ENCODE measurements at regions not wholly inside any gene's neighbourhood (a gene's known extent, or its start where the extent isn't known, plus 50 kb on each side); places are given as distances from the start of the nearest gene placed in this dataset.

GRCh38 chr2:20123871-20124594, 72.6 kb upstream of the LAPTM4A start:
- H3K9me3 ChIP-seq (ENCODE audit: control insufficient read depth in 2 of 2, low read length in 2 of 2): no peaks in the 10 kb centered on the region
- Mint-ChIP-seq H3K4me1 (no peaks in the 10 kb centered on the region), H3K27me3 (peaks cover 4% of the 10 kb centered on the region), H3K27ac (no peak overlapping the region), H3K4me3 (no peak overlapping the region), H3K36me3 (no peaks in the 10 kb centered on the region), H3K9me3 (peaks cover 0 to 5% (median 0%) of the 10 kb centered on the region in 7 donors)
- no peak overlapping the region for H3K27ac ChIP-seq (ENCODE audit: insufficient read depth, low read length, poor library complexity, severe bottlenecking)
- no peaks in the 10 kb centered on the region for H3K36me3 ChIP-seq (ENCODE audit: control insufficient read depth, insufficient read depth, low read length)
- H3K27me3 ChIP-seq (ENCODE audit: control insufficient read depth, insufficient read depth, low read length): no peaks in the 10 kb centered on the region
- no peak for DNase-seq
- no peak overlapping the region for H3K4me3 ChIP-seq (ENCODE audit: low read depth, low read length)
- ATAC-seq (ENCODE audit: low read depth in 2 of 2): no peak
- no peaks in the 10 kb centered on the region for H3K4me1 ChIP-seq (ENCODE audit: control insufficient read depth, insufficient read depth, low read length, poor library complexity, severe bottlenecking)

- H3K27ac ChIP-seq (ENCODE audit: insufficient read depth, low read length, poor library complexity, severe bottlenecking): no peak overlapping the region
- Mint-ChIP-seq H3K27ac (no peak overlapping the region), H3K36me3 (no peaks in the 10 kb centered on the region), H3K4me1 (no peaks in the 10 kb centered on the region), H3K4me3 (no peak overlapping the region), H3K9me3 (peaks cover 0 to 5% (median 0%) of the 10 kb centered on the region in 7 donors), H3K27me3 (peaks cover 4% of the 10 kb centered on the region)
- no peak overlapping the region for H3K4me3 ChIP-seq (ENCODE audit: low read depth, low read length)
- no peaks in the 10 kb centered on the region for H3K27me3 ChIP-seq (ENCODE audit: control insufficient read depth, insufficient read depth, low read length)
- no peaks in the 10 kb centered on the region for H3K4me1 ChIP-seq (ENCODE audit: control insufficient read depth, insufficient read depth, low read length, poor library complexity, severe bottlenecking)
- H3K9me3 ChIP-seq (ENCODE audit: control insufficient read depth in 2 of 2, low read length in 2 of 2): no peaks in the 10 kb centered on the region
- ATAC-seq (ENCODE audit: low read depth in 2 of 2): no peak
- DNase-seq: no peak
- H3K36me3 ChIP-seq (ENCODE audit: control insufficient read depth, insufficient read depth, low read length): no peaks in the 10 kb centered on the region
Measured at GRCh38 chr2:20122864-20123263, 71.4 kb upstream of the LAPTM4A start.

GRCh38 chr2:20120569-20121416, 69.4 kb upstream of the LAPTM4A start:
- no peak overlapping the region for H3K27ac ChIP-seq (ENCODE audit: insufficient read depth, low read length, poor library complexity, severe bottlenecking)
- H3K4me3 ChIP-seq (ENCODE audit: low read depth, low read length): no peak overlapping the region
- Mint-ChIP-seq H3K27me3 (peaks cover 4% of the 10 kb centered on the region), H3K9me3 (peaks cover 0 to 7% (median 0%) of the 10 kb centered on the region in 7 donors), H3K4me3 (no peak overlapping the region), H3K4me1 (no peaks in the 10 kb centered on the region), H3K36me3 (no peaks in the 10 kb centered on the region), H3K27ac (no peak overlapping the region)
- H3K27me3 ChIP-seq (ENCODE audit: control insufficient read depth, insufficient read depth, low read length): no peaks in the 10 kb centered on the region
- H3K4me1 ChIP-seq (ENCODE audit: control insufficient read depth, insufficient read depth, low read length, poor library complexity, severe bottlenecking): no peaks in the 10 kb centered on the region
- no peaks in the 10 kb centered on the region for H3K36me3 ChIP-seq (ENCODE audit: control insufficient read depth, insufficient read depth, low read length)
- no peak for ATAC-seq (ENCODE audit: low read depth in 2 of 2)
- no peaks in the 10 kb centered on the region for H3K9me3 ChIP-seq (ENCODE audit: control insufficient read depth in 2 of 2, low read length in 2 of 2)
- no peak for DNase-seq

- H3K36me3 Mint-ChIP-seq: no peaks in the 10 kb centered on the region
- H3K27me3 Mint-ChIP-seq: peaks cover 4% of the 10 kb centered on the region
- DNase-seq (no peak), ATAC-seq (ENCODE audit: low read depth in 2 of 2) (no peak)
- H3K4me3 ChIP-seq (ENCODE audit: low read depth, low read length): no peak overlapping the region
- no peaks in the 10 kb centered on the region for H3K36me3 ChIP-seq (ENCODE audit: control insufficient read depth, insufficient read depth, low read length)
- H3K9me3 ChIP-seq (ENCODE audit: control insufficient read depth in 2 of 2, low read length in 2 of 2): no peaks in the 10 kb centered on the region
- H3K9me3 Mint-ChIP-seq: peaks cover 0 to 5% (median 0%) of the 10 kb centered on the region in 7 donors
- no peaks in the 10 kb centered on the region for H3K27me3 ChIP-seq (ENCODE audit: control insufficient read depth, insufficient read depth, low read length)
- H3K27ac Mint-ChIP-seq: no peak overlapping the region
- no peaks in the 10 kb centered on the region for H3K4me1 ChIP-seq (ENCODE audit: control insufficient read depth, insufficient read depth, low read length, poor library complexity, severe bottlenecking)
- no peak overlapping the region for H3K4me3 Mint-ChIP-seq
- H3K27ac ChIP-seq (ENCODE audit: insufficient read depth, low read length, poor library complexity, severe bottlenecking): no peak overlapping the region
- no peaks in the 10 kb centered on the region for H3K4me1 Mint-ChIP-seq
Measured at GRCh38 chr2:20118051-20118450, 66.6 kb upstream of the LAPTM4A start.

GRCh38 chr2:20115902-20116301, 64.5 kb upstream of the LAPTM4A start:
- Histone ChIP-seq H3K27me3 (ENCODE audit: control insufficient read depth, insufficient read depth, low read length) (no peaks in the 10 kb centered on the region), H3K4me3 (ENCODE audit: low read depth, low read length) (no peak overlapping the region), H3K4me1 (ENCODE audit: control insufficient read depth, insufficient read depth, low read length, poor library complexity, severe bottlenecking) (no peaks in the 10 kb centered on the region), H3K9me3 (ENCODE audit: control insufficient read depth in 2 of 2, low read length in 2 of 2) (no peaks in the 10 kb centered on the region), H3K36me3 (ENCODE audit: control insufficient read depth, insufficient read depth, low read length) (no peaks in the 10 kb centered on the region), H3K27ac (ENCODE audit: insufficient read depth, low read length, poor library complexity, severe bottlenecking) (no peak overlapping the region)
- Mint-ChIP-seq H3K27ac (no peak overlapping the region), H3K27me3 (no peaks in the 10 kb centered on the region), H3K4me1 (no peaks in the 10 kb centered on the region), H3K4me3 (no peak overlapping the region), H3K9me3 (peaks cover 0 to 3% (median 0%) of the 10 kb centered on the region in 7 donors), H3K36me3 (no peaks in the 10 kb centered on the region)
- no peak for DNase-seq
- ATAC-seq (ENCODE audit: low read depth in 2 of 2): no peak

GRCh38 chr2:20115374-20115773, 63.9 kb upstream of the LAPTM4A start:
- Histone ChIP-seq H3K9me3 (ENCODE audit: control insufficient read depth in 2 of 2, low read length in 2 of 2) (no peaks in the 10 kb centered on the region), H3K4me1 (ENCODE audit: control insufficient read depth, insufficient read depth, low read length, poor library complexity, severe bottlenecking) (no peaks in the 10 kb centered on the region), H3K36me3 (ENCODE audit: control insufficient read depth, insufficient read depth, low read length) (no peaks in the 10 kb centered on the region), H3K4me3 (ENCODE audit: low read depth, low read length) (no peak overlapping the region), H3K27me3 (ENCODE audit: control insufficient read depth, insufficient read depth, low read length) (no peaks in the 10 kb centered on the region), H3K27ac (ENCODE audit: insufficient read depth, low read length, poor library complexity, severe bottlenecking) (no peak overlapping the region)
- ATAC-seq (ENCODE audit: low read depth in 2 of 2): no peak
- Mint-ChIP-seq H3K36me3 (no peaks in the 10 kb centered on the region), H3K27ac (no peak overlapping the region), H3K4me1 (no peaks in the 10 kb centered on the region), H3K27me3 (peaks cover 1% of the 10 kb centered on the region), H3K9me3 (peaks cover 0 to 3% (median 0%) of the 10 kb centered on the region in 7 donors), H3K4me3 (no peak overlapping the region)
- no peak for DNase-seq

GRCh38 chr2:20113986-20114938, 62.8 kb upstream of the LAPTM4A start:
- no peak overlapping the region for H3K4me3 Mint-ChIP-seq
- Histone ChIP-seq H3K27me3 (ENCODE audit: control insufficient read depth, insufficient read depth, low read length) (no peaks in the 10 kb centered on the region), H3K4me1 (ENCODE audit: control insufficient read depth, insufficient read depth, low read length, poor library complexity, severe bottlenecking) (no peaks in the 10 kb centered on the region), H3K27ac (ENCODE audit: insufficient read depth, low read length, poor library complexity, severe bottlenecking) (no peak overlapping the region), H3K4me3 (ENCODE audit: low read depth, low read length) (no peak overlapping the region), H3K9me3 (ENCODE audit: control insufficient read depth in 2 of 2, low read length in 2 of 2) (no peaks in the 10 kb centered on the region), H3K36me3 (ENCODE audit: control insufficient read depth, insufficient read depth, low read length) (no peaks in the 10 kb centered on the region)
- no peaks in the 10 kb centered on the region for H3K36me3 Mint-ChIP-seq
- H3K4me1 Mint-ChIP-seq: no peaks in the 10 kb centered on the region
- ATAC-seq (ENCODE audit: low read depth in 2 of 2) (no peak), DNase-seq (no peak)
- peaks cover 0 to 5% (median 0%) of the 10 kb centered on the region in 7 donors for H3K9me3 Mint-ChIP-seq
- peaks cover 13% of the 10 kb centered on the region for H3K27me3 Mint-ChIP-seq
- H3K27ac Mint-ChIP-seq: no peak overlapping the region
